Kidney (tissue), 13 donors: ENCODE measurements at regions not wholly inside any gene's neighbourhood (a gene's known extent, or its start where the extent isn't known, plus 50 kb on each side); places are given as distances from the start of the nearest gene placed in this dataset.

Experiments
- DNase-seq, 5 donors: peaks; one replicate each; pipeline ENCODE4 v3.0.0-alpha.2; 2013 to 2020
- FAIRE-seq: peaks from 2 replicates; lab custom pipeline; 2012; peaks lifted over from hg19 to GRCh38; lab: Jason Lieb, UNC
- H3K27ac ChIP-seq, 2 donors: one replicate each; pipeline ENCODE4 v1.7.0; 2013; ENCODE audit warnings: low read depth in 2 of 2, low read length in 2 of 2, inconsistent platforms in 1 of 2
- H3K27me3 ChIP-seq: one replicate; pipeline ENCODE4 v1.7.1; 2013; ENCODE audit warnings: low read length, inconsistent platforms; ENCODE audit not compliant: control insufficient read depth, insufficient read depth
- H3K36me3 ChIP-seq, 3 donors: one replicate each; pipeline versions ENCODE4 v1.7.0 to v1.7.1; 2013; ENCODE audit warnings: low read length in 3 of 3, control low read depth in 1 of 3, inconsistent platforms in 1 of 3; ENCODE audit not compliant: insufficient read depth in 3 of 3, control insufficient read depth in 2 of 3
- H3K4me1 ChIP-seq, 3 donors: one replicate each; pipeline versions ENCODE4 v1.7.0 to v1.7.1; 2013; ENCODE audit warnings: low read length in 3 of 3, inconsistent platforms in 1 of 3, low read depth in 1 of 3; ENCODE audit not compliant: control insufficient read depth in 2 of 3, insufficient read depth in 2 of 3
- H3K4me3 ChIP-seq, 3 donors: one replicate each; pipeline versions ENCODE4 v1.7.0 to v1.8.1; 2013; ENCODE audit warnings: low read length in 3 of 3, control low read depth in 1 of 3, inconsistent platforms in 1 of 3
- H3K9ac ChIP-seq, 3 donors: one replicate each; pipeline versions ENCODE4 v1.7.0 to v1.7.1; 2013; ENCODE audit warnings: low read length in 3 of 3, control low read depth in 1 of 3, inconsistent platforms in 1 of 3
- H3K9me3 ChIP-seq, 3 donors: one replicate each; pipeline versions ENCODE4 v1.7.0 to v1.7.1; 2013; ENCODE audit warnings: low read length in 3 of 3, control low read depth in 1 of 3, inconsistent platforms in 1 of 3; ENCODE audit not compliant: control insufficient read depth in 2 of 3, insufficient read depth in 1 of 3
- CTCF ChIP-seq: IDR thresholded peaks from 3 replicates; pipeline ENCODE4 v1.5.1; 2012; ENCODE audit warnings: mild to moderate bottlenecking, moderate library complexity, borderline replicate concordance; ENCODE audit not compliant: insufficient read depth; ENCODE audit errors: extremely low read depth
- intact Hi-C: fragments of 100-400 bp; cut with DNase I; formaldehyde crosslinking; loops from one replicate; pipeline ENCODE4 v1.11.1; 2022
- donor health status: control.
- donor health status: control.
- donor health status: control.
- donor health status: control.
- donor health status: control.
- donor health status: DM: yes; HTN: yes; CAD: no.
- donor health status: Normal renal cell carcinoma (clear cell type).

GRCh38 chr5:82986404-82986803, 90.8 kb downstream of the TMEM167A start:
- no peaks in the 10 kb centered on the region for H3K27me3 ChIP-seq
- H3K4me3 ChIP-seq, result no peak overlapping the region
- no peak overlapping the region for H3K9ac ChIP-seq
- no peaks in the 10 kb centered on the region for H3K9me3 ChIP-seq
- H3K27ac ChIP-seq, result no peak overlapping the region
- H3K36me3 ChIP-seq, result no peaks in the 10 kb centered on the region
- no peak for TF ChIP-seq CTCF
- no peak for FAIRE-seq
- intact Hi-C loops, result no loop called here
- no peak for DNase-seq
- peaks cover 0 to 7% (median 0%) of the 10 kb centered on the region in 3 donors for H3K4me1 ChIP-seq

- no peak for TF ChIP-seq CTCF
- intact Hi-C loops, result no loop called here
- no peak for FAIRE-seq
These were observed 91.4 kb downstream of the TMEM167A start for GRCh38 chr5:82985763-82986162.

GRCh38 chr5:82984786-82985735, 92.1 kb downstream of the TMEM167A start:
- H3K27ac ChIP-seq, result no peak overlapping the region
- intact Hi-C loops, result no loop called here
- DNase-seq, result peak in 2 of 5 donors; percentile 59 to 75
- no peak overlapping the region for H3K4me3 ChIP-seq
- TF ChIP-seq CTCF, result no peak
- FAIRE-seq, result no peak
- no peaks in the 10 kb centered on the region for H3K27me3 ChIP-seq
- H3K36me3 ChIP-seq, result no peaks in the 10 kb centered on the region
- no peaks in the 10 kb centered on the region for H3K9me3 ChIP-seq
- H3K9ac ChIP-seq, result no peak overlapping the region
- peaks cover 0 to 7% (median 0%) of the 10 kb centered on the region in 3 donors for H3K4me1 ChIP-seq

More at GRCh38 chr5:82985763-82986162, 91.4 kb downstream of the TMEM167A start:
- Histone ChIP-seq H3K27me3 (no peaks in the 10 kb centered on the region), H3K27ac (no peak overlapping the region), H3K4me1 (peaks cover 0 to 7% (median 0%) of the 10 kb centered on the region in 3 donors), H3K36me3 (no peaks in the 10 kb centered on the region), H3K4me3 (no peak overlapping the region), H3K9ac (no peak overlapping the region), H3K9me3 (no peaks in the 10 kb centered on the region)
- no peak for DNase-seq
